K562 (cell line): ENCODE measurements at regions not wholly inside any gene's neighbourhood (a gene's known extent, or its start where the extent isn't known, plus 50 kb on each side); places are given as distances from the start of the nearest gene placed in this dataset.

Experiments
- ATAC-seq: fragments of 200-7000 bp; cut with Tn5 transposase; 3 replicates; pipeline ENCODE4 v1.9.1; 2020; ENCODE audit warnings: moderate library complexity
- BruUV-seq: library from RNA; stranded (reverse); fragments of 400-500 nt; replicated peaks from 2 replicates; lab custom pipeline; 2021; lab: Mats Ljungman, UMichigan
- CTCF ChIA-PET: fragments of 300-600 bp; formaldehyde crosslinking; extraction: SDS; loops from one replicate; lab custom pipeline; 2021; ENCODE audit warnings: low intra/inter-chr PET ratio; lab: Yijun Ruan, JAX
- POLR2A ChIA-PET: fragments of 300-600, 350-650 bp; sonication (Branson Sonifier 250); formaldehyde crosslinking; extraction: SDS; loops from one replicate; lab custom pipeline; 2021; ENCODE audit warnings: antibody characterized with exemption, inconsistent platforms; lab: Yijun Ruan, JAX
- DNase-seq, 4 experiments: peaks; one replicate each; pipeline versions ENCODE4 v3.0.0 to v3.0.0-alpha.2; 2011 to 2018; ENCODE audit warnings: low spot score in 3 of 4, mixed read lengths in 3 of 4; ENCODE audit errors: extremely low read depth in 1 of 4
- FAIRE-seq: peaks from 2 replicates; lab custom pipeline; 2011; peaks lifted over from hg19 to GRCh38; lab: Jason Lieb, UNC
- H2AFZ ChIP-seq: 2 replicates; pipeline ENCODE4 v1.6.0; 2011; ENCODE audit warnings: low read depth, low read length, control low read depth, inconsistent platforms
- H3K27ac ChIP-seq: fragments of 200-600 bp; 3 replicates; pipeline ENCODE4 v1.8.0; 2011; ENCODE audit warnings: low read depth, mild to moderate bottlenecking, control low read depth, inconsistent platforms, low read length, moderate library complexity, mixed read lengths; ENCODE audit errors: extremely low read depth
- H3K27me3 ChIP-seq, 2 experiments: fragments of 300-600 bp in 1 of 2; 2 replicates in 1 of 2; 3 replicates in 1 of 2; pipeline versions ENCODE4 v1.6.0 to v1.8.0; 2011; ENCODE audit warnings: inconsistent platforms in 2 of 2, low read length in 2 of 2, mild to moderate bottlenecking in 1 of 2, mixed read lengths in 1 of 2, moderate library complexity in 1 of 2; ENCODE audit not compliant: control insufficient read depth in 2 of 2, insufficient read depth in 2 of 2
- H3K36me3 ChIP-seq: fragments of 300-600 bp; 3 replicates; pipeline ENCODE4 v1.8.0; 2011; ENCODE audit warnings: mild to moderate bottlenecking, low read length, inconsistent platforms; ENCODE audit not compliant: control insufficient read depth, insufficient read depth
- H3K4me1 ChIP-seq, 2 experiments: fragments of 200-600 bp in 1 of 2; replicated peaks in 1 of 2; 2 replicates in 1 of 2; 3 replicates in 1 of 2; pipeline versions ENCODE4 v1.5.1 to v1.8.0; 2011; ENCODE audit warnings: inconsistent platforms in 2 of 2, low read length in 2 of 2, mild to moderate bottlenecking in 1 of 2, mixed read lengths in 1 of 2, moderate library complexity in 1 of 2; ENCODE audit not compliant: control insufficient read depth in 2 of 2, insufficient read depth in 2 of 2
- H3K4me2 ChIP-seq: 2 replicates; pipeline ENCODE4 v1.6.1; 2011; ENCODE audit warnings: low read length, control low read depth, inconsistent platforms, mixed read lengths; ENCODE audit not compliant: insufficient read depth
- H3K4me3 ChIP-seq: fragments of 200-600 bp; sonication (generic), shearing (Covaris generic); 2 replicates; pipeline ENCODE4 v1.5.1; 2016; ENCODE audit warnings: control low read depth, inconsistent platforms
- H3K79me2 ChIP-seq: fragments of 200-600 bp; 3 replicates; pipeline ENCODE4 v1.8.0; 2011; ENCODE audit warnings: low read length, inconsistent platforms; ENCODE audit not compliant: control insufficient read depth, insufficient read depth
- H3K9ac ChIP-seq, 2 experiments: 2 replicates each; pipeline versions ENCODE4 v1.6.0 to v1.6.1; 2011; ENCODE audit warnings: low read depth in 2 of 2, low read length in 2 of 2, control low read depth in 1 of 2, inconsistent platforms in 1 of 2, mild to moderate bottlenecking in 1 of 2, mixed read lengths in 1 of 2; ENCODE audit not compliant: insufficient read depth in 1 of 2
- H3K9me1 ChIP-seq: one replicate; pipeline ENCODE4 v1.6.0; 2011; ENCODE audit warnings: inconsistent platforms, mild to moderate bottlenecking, low read length, moderate library complexity; ENCODE audit not compliant: control insufficient read depth, insufficient read depth
- H3K9me3 ChIP-seq: replicated peaks from 2 replicates; pipeline ENCODE4 v1.5.1; 2011; ENCODE audit warnings: low read depth, low read length, inconsistent platforms; ENCODE audit not compliant: control insufficient read depth, insufficient read depth
- H4K20me1 ChIP-seq: replicated peaks from 2 replicates; pipeline ENCODE4 v1.6.1; 2011; ENCODE audit warnings: low read length, inconsistent platforms, mixed read lengths; ENCODE audit not compliant: control insufficient read depth, insufficient read depth
- DMBX1 ChIP-seq: fragments of 250-450 bp; sonication (Bioruptor Pico); IDR thresholded peaks from 2 replicates; pipeline ENCODE4 v1.8.0; 2022; ENCODE audit warnings: inconsistent platforms, mild to moderate bottlenecking, moderate library complexity, borderline replicate concordance
- HIVEP1 ChIP-seq: fragments of 250-450 bp; sonication (Bioruptor Pico); IDR thresholded peaks from 2 replicates; pipeline ENCODE4 v1.4.0; 2020; ENCODE audit warnings: mild to moderate bottlenecking
- NBN ChIP-seq: fragments of 450-650 bp; IDR thresholded peaks from 2 replicates; pipeline ENCODE4 v1.6.1; 2016; ENCODE audit warnings: low read depth, mild to moderate bottlenecking
- NFRKB ChIP-seq: fragments of 450-650 bp; IDR thresholded peaks from 2 replicates; pipeline ENCODE4 v1.6.1; 2016; ENCODE audit warnings: low read depth
- SMARCE1 ChIP-seq: fragments of 450-650 bp; IDR thresholded peaks from 2 replicates; pipeline ENCODE4 v1.7.1; 2016; ENCODE audit warnings: mild to moderate bottlenecking
- WGBS: fragments of 100-300 bp; shearing (Covaris generic); methylation state at CpG from one replicate; pipeline ENCODE4 v1.1.6; 2016; ENCODE audit warnings: low coverage, mixed read lengths; ENCODE audit not compliant: insufficient coverage; ENCODE audit errors: missing lambda C conversion rate; 5-methylcytosine and 5-hydroxymethylcytosine counted together
- in situ Hi-C: fragments of 300-500 bp; cut with MboI; formaldehyde crosslinking; loops from 4 replicates; pipeline ENCODE4 v1.15.0; 2018; ENCODE audit warnings: inconsistent platforms, mixed read lengths
- intact Hi-C: fragments of 100-400 bp; cut with micrococcal nuclease; formaldehyde crosslinking; loops from 2 replicates; pipeline ENCODE4 v1.14.2; 2022
- TF ChIP-seq, protein P1 (sequence below), 3 experiments: fragments of 200-800 bp in 1 of 3; sonication (Bioruptor generic) in 1 of 3; sonication (generic) in 1 of 3; formaldehyde crosslinking in 1 of 3; IDR thresholded peaks; 2 replicates each; pipeline versions ENCODE4 v1.6.1 to v1.8.0; 2016 to 2022; ENCODE audit warnings: mild to moderate bottlenecking in 2 of 3, missing compliant biosample characterization in 2 of 3, missing genetic modification characterization in 2 of 3, missing genetic modification reagents in 1 of 3
- TF ChIP-seq, protein P2 (sequence below): fragments of 200-400 bp; formaldehyde crosslinking; IDR thresholded peaks from 2 replicates; pipeline ENCODE4 v1.6.1; 2017; ENCODE audit warnings: mild to moderate bottlenecking, low read depth, low read length, moderate library complexity
- TF ChIP-seq, protein P3 (sequence below): fragments of 250-450 bp; sonication (Bioruptor Pico); IDR thresholded peaks from 2 replicates; pipeline ENCODE4 v1.6.1; 2021; ENCODE audit warnings: mild to moderate bottlenecking
- TF ChIP-seq, protein P4 (sequence below): fragments of 450-650 bp; IDR thresholded peaks from 2 replicates; pipeline ENCODE4 v1.6.1; 2017; ENCODE audit warnings: antibody characterized with exemption, mild to moderate bottlenecking

DNA sequence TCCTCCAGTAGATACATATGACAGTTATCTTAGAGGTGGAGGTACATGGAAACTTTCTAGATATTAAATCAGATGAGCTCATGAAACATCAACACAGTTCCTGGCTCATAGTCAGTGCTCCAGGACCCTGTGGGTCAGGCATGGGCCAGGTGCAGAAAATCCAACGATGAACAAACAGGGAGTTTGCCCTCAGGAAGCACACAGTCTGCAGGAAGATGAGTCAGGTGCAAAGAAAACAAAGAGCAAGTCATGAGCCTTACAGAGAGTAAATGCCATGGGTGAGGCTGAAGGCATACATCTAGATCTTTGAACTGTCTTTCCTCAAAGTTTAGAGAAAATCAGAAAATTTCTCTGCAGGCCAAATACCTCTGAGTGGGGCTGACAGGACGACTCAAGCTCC, 184.2 kb upstream of the TPM1 start:
- H3K4me1 ChIP-seq = no peaks in the 10 kb centered on the region
- no peaks in the 10 kb centered on the region for H3K36me3 ChIP-seq
- H2AFZ ChIP-seq = no peak overlapping the region
- no peak overlapping the region for H3K4me3 ChIP-seq
- intact Hi-C loops = no loop called here
- H3K27ac ChIP-seq = no peak overlapping the region
- BruUV-seq = no TSS peak
- DNase-seq (no peak), ATAC-seq (no peak), FAIRE-seq (no peak)
- H3K9me3 ChIP-seq = no peaks in the 10 kb centered on the region
- H4K20me1 ChIP-seq = no peaks in the 10 kb centered on the region; the same call in 1 of the 2 replicates
- H3K4me2 ChIP-seq = no peak overlapping the region
- H3K27me3 ChIP-seq = peaks cover 9 to 34% of the 10 kb centered on the region in 2 experiments; a peak in 3 of 5 replicates
- in situ Hi-C loops = no loop called here
- ChIA-PET POLR2A (interaction anchor here (0.5 kb wide), 1 partner anchor 343 kb away, joined by 4 read pairs; no protein-coding TSS in a partner anchor), CTCF (no interaction called here)
- WGBS = 0% methylated on average over 2 of the region's 2 CpGs
- no peaks in the 10 kb centered on the region for H3K79me2 ChIP-seq
- H3K9ac ChIP-seq = no peak overlapping the region
- no peaks in the 10 kb centered on the region for H3K9me1 ChIP-seq
- no peak for TF ChIP-seq NBN
- TF ChIP-seq, protein P1, sequence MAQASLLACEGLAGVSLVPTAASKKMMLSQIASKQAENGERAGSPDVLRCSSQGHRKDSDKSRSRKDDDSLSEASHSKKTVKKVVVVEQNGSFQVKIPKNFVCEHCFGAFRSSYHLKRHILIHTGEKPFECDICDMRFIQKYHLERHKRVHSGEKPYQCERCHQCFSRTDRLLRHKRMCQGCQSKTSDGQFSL (CRISPR knock-in tag; IDR thresholded peaks at IDR 0.05) = no peak
- TF ChIP-seq, protein P1 (tag; IDR thresholded peaks at IDR 0.05) = no peak
- TF ChIP-seq NFRKB = no peak
- TF ChIP-seq SMARCE1 = no peak
- TF ChIP-seq HIVEP1 = no peak
- TF ChIP-seq, protein P2, sequence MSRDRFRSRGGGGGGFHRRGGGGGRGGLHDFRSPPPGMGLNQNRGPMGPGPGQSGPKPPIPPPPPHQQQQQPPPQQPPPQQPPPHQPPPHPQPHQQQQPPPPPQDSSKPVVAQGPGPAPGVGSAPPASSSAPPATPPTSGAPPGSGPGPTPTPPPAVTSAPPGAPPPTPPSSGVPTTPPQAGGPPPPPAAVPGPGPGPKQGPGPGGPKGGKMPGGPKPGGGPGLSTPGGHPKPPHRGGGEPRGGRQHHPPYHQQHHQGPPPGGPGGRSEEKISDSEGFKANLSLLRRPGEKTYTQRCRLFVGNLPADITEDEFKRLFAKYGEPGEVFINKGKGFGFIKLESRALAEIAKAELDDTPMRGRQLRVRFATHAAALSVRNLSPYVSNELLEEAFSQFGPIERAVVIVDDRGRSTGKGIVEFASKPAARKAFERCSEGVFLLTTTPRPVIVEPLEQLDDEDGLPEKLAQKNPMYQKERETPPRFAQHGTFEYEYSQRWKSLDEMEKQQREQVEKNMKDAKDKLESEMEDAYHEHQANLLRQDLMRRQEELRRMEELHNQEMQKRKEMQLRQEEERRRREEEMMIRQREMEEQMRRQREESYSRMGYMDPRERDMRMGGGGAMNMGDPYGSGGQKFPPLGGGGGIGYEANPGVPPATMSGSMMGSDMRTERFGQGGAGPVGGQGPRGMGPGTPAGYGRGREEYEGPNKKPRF = no peak
- no peak for TF ChIP-seq DMBX1 (CRISPR knock-in tag)
- TF ChIP-seq, protein P3, sequence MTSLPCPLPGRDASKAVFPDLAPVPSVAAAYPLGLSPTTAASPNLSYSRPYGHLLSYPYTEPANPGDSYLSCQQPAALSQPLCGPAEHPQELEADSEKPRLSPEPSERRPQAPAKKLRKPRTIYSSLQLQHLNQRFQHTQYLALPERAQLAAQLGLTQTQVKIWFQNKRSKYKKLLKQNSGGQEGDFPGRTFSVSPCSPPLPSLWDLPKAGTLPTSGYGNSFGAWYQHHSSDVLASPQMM (CRISPR knock-in tag) = no peak
- TF ChIP-seq, protein P4, sequence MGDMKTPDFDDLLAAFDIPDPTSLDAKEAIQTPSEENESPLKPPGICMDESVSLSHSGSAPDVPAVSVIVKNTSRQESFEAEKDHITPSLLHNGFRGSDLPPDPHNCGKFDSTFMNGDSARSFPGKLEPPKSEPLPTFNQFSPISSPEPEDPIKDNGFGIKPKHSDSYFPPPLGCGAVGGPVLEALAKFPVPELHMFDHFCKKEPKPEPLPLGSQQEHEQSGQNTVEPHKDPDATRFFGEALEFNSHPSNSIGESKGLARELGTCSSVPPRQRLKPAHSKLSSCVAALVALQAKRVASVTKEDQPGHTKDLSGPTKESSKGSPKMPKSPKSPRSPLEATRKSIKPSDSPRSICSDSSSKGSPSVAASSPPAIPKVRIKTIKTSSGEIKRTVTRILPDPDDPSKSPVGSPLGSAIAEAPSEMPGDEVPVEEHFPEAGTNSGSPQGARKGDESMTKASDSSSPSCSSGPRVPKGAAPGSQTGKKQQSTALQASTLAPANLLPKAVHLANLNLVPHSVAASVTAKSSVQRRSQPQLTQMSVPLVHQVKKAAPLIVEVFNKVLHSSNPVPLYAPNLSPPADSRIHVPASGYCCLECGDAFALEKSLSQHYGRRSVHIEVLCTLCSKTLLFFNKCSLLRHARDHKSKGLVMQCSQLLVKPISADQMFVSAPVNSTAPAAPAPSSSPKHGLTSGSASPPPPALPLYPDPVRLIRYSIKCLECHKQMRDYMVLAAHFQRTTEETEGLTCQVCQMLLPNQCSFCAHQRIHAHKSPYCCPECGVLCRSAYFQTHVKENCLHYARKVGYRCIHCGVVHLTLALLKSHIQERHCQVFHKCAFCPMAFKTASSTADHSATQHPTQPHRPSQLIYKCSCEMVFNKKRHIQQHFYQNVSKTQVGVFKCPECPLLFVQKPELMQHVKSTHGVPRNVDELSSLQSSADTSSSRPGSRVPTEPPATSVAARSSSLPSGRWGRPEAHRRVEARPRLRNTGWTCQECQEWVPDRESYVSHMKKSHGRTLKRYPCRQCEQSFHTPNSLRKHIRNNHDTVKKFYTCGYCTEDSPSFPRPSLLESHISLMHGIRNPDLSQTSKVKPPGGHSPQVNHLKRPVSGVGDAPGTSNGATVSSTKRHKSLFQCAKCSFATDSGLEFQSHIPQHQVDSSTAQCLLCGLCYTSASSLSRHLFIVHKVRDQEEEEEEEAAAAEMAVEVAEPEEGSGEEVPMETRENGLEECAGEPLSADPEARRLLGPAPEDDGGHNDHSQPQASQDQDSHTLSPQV = no peak
